Retinal pigment epithelial cell (primary cell): ENCODE measurements at regions not wholly inside any gene's neighbourhood (a gene's known extent, or its start where the extent isn't known, plus 50 kb on each side); places are given as distances from the start of the nearest gene placed in this dataset.

Experiments
- DNase-seq: peaks from one replicate; pipeline ENCODE4 v3.0.0-alpha.2; 2010; ENCODE audit warnings: low read depth
- H3K4me3 ChIP-seq: 2 replicates; pipeline ENCODE4 v1.5.1; 2011; ENCODE audit warnings: mild to moderate bottlenecking, low read length, control low read depth, moderate library complexity
- CTCF ChIP-seq: conservative IDR thresholded peaks from 2 replicates; pipeline ENCODE4 v1.5.1; 2011; ENCODE audit warnings: low read depth, low read length, control low read depth, inconsistent platforms

DNA sequence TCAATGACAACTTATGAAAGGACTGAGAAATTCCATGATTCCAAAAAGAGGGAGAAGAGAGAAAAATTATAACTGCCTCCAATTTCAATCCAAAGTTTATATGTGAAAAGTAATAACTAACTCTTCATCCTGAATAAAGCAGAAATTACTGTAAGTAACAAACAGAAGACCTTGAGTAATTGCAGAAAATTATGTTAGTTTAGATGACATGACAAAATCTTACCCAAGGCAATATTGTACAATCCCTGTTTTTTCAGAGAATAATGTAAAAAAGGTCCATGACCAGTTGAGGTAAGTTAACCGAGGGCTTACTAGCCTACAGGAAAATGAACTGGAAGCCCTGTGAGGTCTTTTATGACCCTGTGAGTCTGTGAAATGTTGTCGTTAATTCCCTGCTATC, 949.5 kb upstream of the SOX9 start:
- H3K4me3 ChIP-seq, result no peak overlapping the region
- TF ChIP-seq CTCF, result no peak
- DNase-seq, result no peak

GRCh38 chr17:71173991-71174390, 946.8 kb upstream of the SOX9 start:
- TF ChIP-seq CTCF, result no peak
- H3K4me3 ChIP-seq, result no peak overlapping the region
- DNase-seq, result peak; percentile 68

GRCh38 chr17:71176331-71176730, 944.5 kb upstream of the SOX9 start:
- peak; percentile 76 for DNase-seq
- TF ChIP-seq CTCF, result no peak
- H3K4me3 ChIP-seq, result no peak overlapping the region

DNA sequence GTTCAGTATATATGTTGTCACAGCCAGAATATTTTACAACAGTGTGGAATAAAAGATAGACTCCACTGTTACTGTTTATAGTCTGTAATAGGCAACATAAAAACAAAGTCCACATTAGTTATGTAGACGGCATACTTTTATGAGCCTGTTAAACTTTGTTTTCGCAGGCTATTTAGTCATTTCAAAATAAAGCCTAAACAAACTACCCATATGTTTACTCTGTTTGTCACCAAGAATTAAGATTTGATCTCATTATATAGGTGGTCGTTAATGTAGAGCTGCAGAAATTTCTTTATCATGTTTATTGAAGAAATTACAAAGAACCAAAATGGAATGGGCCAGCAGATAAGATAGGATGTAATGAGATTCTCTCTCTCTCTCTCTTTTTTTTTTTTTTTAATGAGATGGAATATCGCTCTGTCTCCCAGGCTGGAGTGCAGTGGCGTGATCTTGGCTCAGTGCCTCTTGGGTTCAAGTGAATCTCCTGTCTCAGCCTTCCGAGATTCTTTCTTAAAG, 943.8 kb upstream of the SOX9 start:
- H3K4me3 ChIP-seq, result no peak overlapping the region
- TF ChIP-seq CTCF, result no peak
- no peak for DNase-seq

- no peak overlapping the region for H3K4me3 ChIP-seq
- TF ChIP-seq CTCF, result no peak
- DNase-seq, result peak; percentile 65
Observed at GRCh38 chr17:71180801-71181385, 939.9 kb upstream of the SOX9 start.

GRCh38 chr17:71183066-71183660, 937.7 kb upstream of the SOX9 start:
- TF ChIP-seq CTCF, result no peak
- no peak overlapping the region for H3K4me3 ChIP-seq
- no peak for DNase-seq

DNA sequence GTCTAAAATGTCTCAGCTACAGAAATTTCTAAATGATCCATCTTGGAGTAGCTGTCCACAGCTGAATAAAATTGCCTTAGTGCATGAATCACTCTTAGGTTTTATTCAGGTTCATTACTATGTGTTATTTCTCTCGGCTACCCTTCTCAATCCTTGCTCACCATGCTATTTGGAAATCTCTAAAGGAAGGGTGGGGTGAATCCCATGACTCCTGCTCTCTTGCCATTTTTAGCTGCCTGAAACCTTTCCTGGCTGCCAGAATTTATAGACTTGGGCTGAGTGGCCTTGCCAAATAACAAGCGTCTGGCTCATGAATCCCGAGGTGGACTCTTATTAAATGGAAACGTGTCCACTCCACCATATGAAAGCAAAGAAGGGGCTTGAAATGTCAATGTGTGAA, 936.1 kb upstream of the SOX9 start:
- no peak overlapping the region for H3K4me3 ChIP-seq
- DNase-seq, result no peak
- no peak for TF ChIP-seq CTCF
